Stimulated activated naive CD8-positive, alpha-beta T cell treated with anti-CD3 and anti-CD28 coated beads, Interleukin-15, amount 100 ng/mL, for 72 hours (primary cell): ENCODE measurements at regions not wholly inside any gene's neighbourhood (a gene's known extent, or its start where the extent isn't known, plus 50 kb on each side); places are given as distances from the start of the nearest gene placed in this dataset.
A peak's percentile ranks its signal among the peaks of the same experiment; 100 is the strongest.
"Not testable (repeated sequence)": the region's sequence is repeated elsewhere in the genome, so short reads cannot be mapped to it uniquely, and the experiment has no call there.

Experiments
- ATAC-seq: fragments of 150-1000 bp; cut with Tn5 transposase; 2 replicates; pipeline ENCODE4 v1.10.0; 2021; ENCODE audit warnings: mild to moderate bottlenecking, moderate library complexity
- DNase-seq, 2 donors: peaks; one replicate each; pipeline ENCODE4 v3.0.0; 2021 to 2022
- H3K27ac Mint-ChIP-seq, 2 donors: one replicate each; pipeline ENCODE4 v1.8.0; 2022; ENCODE audit warnings: mild to moderate bottlenecking in 2 of 2, mixed read lengths in 2 of 2, moderate library complexity in 2 of 2
- H3K27me3 Mint-ChIP-seq: one replicate; pipeline ENCODE4 v1.8.0; 2022; ENCODE audit warnings: mixed read lengths
- H3K4me1 Mint-ChIP-seq: one replicate; pipeline ENCODE4 v1.8.0; 2022; ENCODE audit warnings: mild to moderate bottlenecking, mixed read lengths
- H3K4me3 Mint-ChIP-seq, 2 donors: one replicate each; pipeline ENCODE4 v1.8.0; 2022; ENCODE audit warnings: mild to moderate bottlenecking in 2 of 2, mixed read lengths in 2 of 2, moderate library complexity in 1 of 2
- H3K9me3 Mint-ChIP-seq, 2 donors: one replicate each; pipeline ENCODE4 v1.8.0; 2022; ENCODE audit warnings: mixed read lengths in 2 of 2

DNA sequence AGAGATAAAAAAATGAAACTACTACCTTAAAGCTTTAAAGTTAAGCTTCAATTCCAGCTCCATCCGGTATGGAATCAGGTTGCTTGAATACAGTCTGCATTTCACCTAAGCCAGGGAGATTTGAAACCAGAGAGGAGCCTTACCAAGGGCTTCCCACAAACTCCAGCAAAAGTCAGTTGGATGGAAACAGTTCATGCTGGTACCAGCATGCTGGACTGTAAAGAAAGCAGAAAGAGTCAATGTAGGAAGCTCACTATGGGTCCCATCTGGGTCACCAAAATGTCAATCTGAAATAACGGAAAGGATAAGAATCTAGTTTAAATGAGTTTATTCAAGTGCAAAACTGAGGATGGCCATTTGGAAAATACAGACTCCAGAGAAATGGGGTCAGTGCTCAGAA, 65.3 kb downstream of the CDO1 start:
- no peak for ATAC-seq
- Mint-ChIP-seq H3K27ac (no peak overlapping the region), H3K9me3 (peaks cover 6 to 9% of the 10 kb centered on the region in 2 donors), H3K4me1 (peaks cover 6% of the 10 kb centered on the region), H3K27me3 (peaks cover 72% of the 10 kb centered on the region), H3K4me3 (no peak overlapping the region)
- no peak for DNase-seq

GRCh38 chr5:115749016-115749415, 67.4 kb downstream of the CDO1 start:
- Mint-ChIP-seq H3K9me3 (peaks cover 16% of the 10 kb centered on the region in 2 donors), H3K27me3 (peaks cover 68% of the 10 kb centered on the region), H3K4me1 (peaks cover 6% of the 10 kb centered on the region), H3K4me3 (no peak overlapping the region), H3K27ac (no peak overlapping the region)
- ATAC-seq (no peak), DNase-seq (no peak)

DNA sequence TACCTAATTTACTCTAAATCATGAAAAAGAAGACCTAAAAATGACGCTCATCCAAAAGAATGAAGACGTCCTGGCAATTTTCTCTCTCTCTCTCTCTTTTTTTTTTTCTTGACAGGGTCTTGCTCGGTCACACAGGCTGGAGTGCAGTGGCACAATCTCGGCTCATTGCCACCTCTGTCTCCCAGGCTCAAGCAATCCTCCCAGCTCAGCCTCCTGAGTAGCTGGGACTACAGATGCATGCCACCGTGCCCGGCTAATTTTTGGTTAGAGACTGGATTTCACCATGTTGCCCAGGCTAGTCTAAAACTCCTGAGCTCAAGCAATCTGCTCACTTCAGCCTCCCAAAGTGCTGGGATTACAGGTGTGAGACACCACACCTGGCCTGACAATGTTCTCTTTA, 77.2 kb downstream of the CDO1 start:
- not testable (repeated sequence) for H3K27ac Mint-ChIP-seq, DNase-seq, ATAC-seq, H3K4me3 Mint-ChIP-seq
- peaks cover 31% of the 10 kb centered on the region for H3K4me1 Mint-ChIP-seq
- H3K27me3 Mint-ChIP-seq = peaks cover 70% of the 10 kb centered on the region
- H3K9me3 Mint-ChIP-seq = peaks cover 18 to 19% of the 10 kb centered on the region in 2 donors

DNA sequence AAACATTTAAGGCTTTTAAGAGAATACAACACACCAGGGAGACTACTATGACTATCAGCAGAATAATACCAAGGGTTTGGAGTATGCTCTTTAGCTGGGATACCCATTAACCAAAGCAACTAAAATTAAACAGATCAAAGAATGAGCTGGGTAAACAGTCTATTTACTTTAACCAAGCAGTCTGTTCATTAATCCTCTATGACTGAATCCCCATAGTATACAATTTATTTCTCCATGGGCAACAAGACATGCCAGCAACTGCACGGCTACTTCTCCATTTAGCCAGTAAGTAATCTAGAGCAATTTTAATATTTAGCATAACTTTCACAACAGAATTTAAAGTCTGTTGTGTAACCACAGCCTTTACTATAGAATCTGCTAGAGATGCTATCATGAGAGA, 77.6 kb downstream of the CDO1 start:
- DNase-seq (no peak), ATAC-seq (no peak)
- peaks cover 74% of the 10 kb centered on the region for H3K27me3 Mint-ChIP-seq
- H3K4me3 Mint-ChIP-seq = no peak overlapping the region
- H3K9me3 Mint-ChIP-seq = peaks cover 13 to 16% of the 10 kb centered on the region in 2 donors
- H3K4me1 Mint-ChIP-seq = peaks cover 34% of the 10 kb centered on the region
- no peak overlapping the region for H3K27ac Mint-ChIP-seq

DNA sequence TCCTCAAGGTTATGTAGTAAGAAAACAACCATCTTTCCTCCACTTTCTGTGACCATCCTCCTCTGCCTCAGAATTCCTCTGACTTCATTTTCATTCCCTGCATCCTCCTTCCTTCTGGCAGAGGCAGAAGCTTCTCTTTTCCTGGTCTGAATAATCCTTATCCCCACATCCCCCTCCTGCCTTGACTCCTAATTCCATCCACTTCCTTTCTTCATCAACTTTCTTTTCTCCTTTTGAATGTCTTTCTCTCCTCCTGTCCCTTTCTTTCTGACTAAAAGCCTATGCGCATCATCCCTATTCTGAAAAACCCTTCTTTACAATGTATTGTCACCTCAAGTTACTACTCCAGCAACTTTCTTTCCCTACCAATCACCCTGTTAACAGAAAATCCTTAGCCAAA, 79.0 kb downstream of the CDO1 start:
- peaks cover 4 to 7% of the 10 kb centered on the region in 2 donors for H3K9me3 Mint-ChIP-seq

GRCh38 chr5:115736690-115737005, 79.8 kb downstream of the CDO1 start:
- Mint-ChIP-seq H3K9me3 (peaks cover 0 to 7% of the 10 kb centered on the region in 2 donors), H3K27me3 (peaks cover 68% of the 10 kb centered on the region), H3K4me3 (no peak overlapping the region), H3K4me1 (peaks cover 34% of the 10 kb centered on the region), H3K27ac (no peak overlapping the region)
- ATAC-seq (no peak), DNase-seq (no peak)

More for the DNA sequence above, 79.0 kb downstream of the CDO1 start:
- H3K27me3 Mint-ChIP-seq = peaks cover 76% of the 10 kb centered on the region
- DNase-seq (no peak), ATAC-seq (no peak)
- peaks cover 34% of the 10 kb centered on the region for H3K4me1 Mint-ChIP-seq
- no peak overlapping the region for H3K27ac Mint-ChIP-seq
- H3K4me3 Mint-ChIP-seq = peak overlapping the region; percentile 4 to 34

DNA sequence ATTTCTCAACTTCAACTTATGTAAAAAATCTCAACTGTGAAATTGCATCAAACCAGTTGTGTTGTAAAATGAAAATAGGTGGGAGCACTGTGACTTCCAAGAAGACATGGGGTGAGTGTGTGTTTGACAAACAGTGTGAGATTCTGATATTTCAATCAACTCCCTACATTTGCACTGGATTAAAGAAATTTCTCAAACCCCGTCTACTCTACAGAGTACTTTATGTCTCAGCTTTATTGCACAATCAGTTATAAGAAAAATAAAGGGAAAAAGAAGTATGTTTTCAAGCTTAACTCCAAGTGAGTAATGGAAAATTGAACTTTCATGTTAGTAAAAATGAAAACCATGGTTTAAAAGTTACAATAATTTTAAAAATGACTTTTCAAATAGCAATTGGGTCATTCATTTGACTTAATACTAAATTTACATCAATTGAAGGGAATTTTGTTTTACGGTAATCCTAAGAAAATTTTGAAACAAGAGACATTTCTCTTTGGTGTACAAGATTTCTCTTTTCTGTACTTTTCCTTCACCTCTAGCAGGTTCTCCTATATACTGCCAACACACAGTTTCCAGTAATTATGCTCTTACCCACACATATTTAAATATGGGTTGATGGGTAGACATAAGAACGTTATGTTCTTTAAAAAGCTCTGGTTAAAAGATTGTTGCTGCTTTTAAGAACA, 80.3 kb downstream of the CDO1 start:
- DNase-seq (no peak), ATAC-seq (no peak)
- no peak overlapping the region for H3K4me3 Mint-ChIP-seq
- peaks cover 0 to 7% of the 10 kb centered on the region in 2 donors for H3K9me3 Mint-ChIP-seq
- H3K27ac Mint-ChIP-seq = no peak overlapping the region
- peaks cover 34% of the 10 kb centered on the region for H3K4me1 Mint-ChIP-seq
- H3K27me3 Mint-ChIP-seq = peaks cover 63% of the 10 kb centered on the region

- ATAC-seq = no peak
- Mint-ChIP-seq H3K4me1 (peaks cover 34% of the 10 kb centered on the region), H3K9me3 (peaks cover 0 to 3% of the 10 kb centered on the region in 2 donors), H3K27ac (peak overlapping the region in 1 of 2 donors; percentile 52), H3K27me3 (peaks cover 61% of the 10 kb centered on the region), H3K4me3 (no peak overlapping the region)
- no peak for DNase-seq
These were observed 81.1 kb downstream of the CDO1 start for GRCh38 chr5:115735108-115735998.

GRCh38 chr5:115733607-115734006, 82.9 kb downstream of the CDO1 start:
- peaks cover 0 to 11% of the 10 kb centered on the region in 2 donors for H3K9me3 Mint-ChIP-seq
- no peak for DNase-seq
- peaks cover 70% of the 10 kb centered on the region for H3K27me3 Mint-ChIP-seq
- no peak for ATAC-seq
- H3K4me1 Mint-ChIP-seq = peaks cover 34% of the 10 kb centered on the region
- H3K4me3 Mint-ChIP-seq = no peak overlapping the region
- H3K27ac Mint-ChIP-seq = no peak overlapping the region

DNA sequence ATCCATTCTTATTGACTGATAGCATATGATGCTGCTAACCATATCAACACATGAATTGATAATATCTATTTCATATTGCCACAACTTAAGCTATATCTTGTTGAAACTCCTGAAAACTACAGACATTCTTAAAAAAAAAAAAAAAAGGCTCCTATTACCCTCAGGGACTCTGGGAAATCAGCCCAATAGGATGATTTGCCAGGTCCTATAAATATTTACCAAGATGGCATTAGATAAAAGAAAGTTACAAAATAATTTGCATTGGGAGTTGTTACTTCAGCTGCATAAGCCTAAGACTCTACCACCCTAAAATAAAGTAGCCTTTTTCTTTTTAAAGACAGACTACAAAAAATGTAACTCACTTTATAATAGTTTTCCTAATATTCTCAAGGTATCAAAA, 84.4 kb downstream of the CDO1 start:
- DNase-seq = no peak
- Mint-ChIP-seq H3K4me3 (no peak overlapping the region), H3K27ac (no peak overlapping the region), H3K27me3 (peaks cover 66% of the 10 kb centered on the region), H3K9me3 (peaks cover 0 to 15% of the 10 kb centered on the region in 2 donors), H3K4me1 (peaks cover 25% of the 10 kb centered on the region)
- ATAC-seq = no peak

DNA sequence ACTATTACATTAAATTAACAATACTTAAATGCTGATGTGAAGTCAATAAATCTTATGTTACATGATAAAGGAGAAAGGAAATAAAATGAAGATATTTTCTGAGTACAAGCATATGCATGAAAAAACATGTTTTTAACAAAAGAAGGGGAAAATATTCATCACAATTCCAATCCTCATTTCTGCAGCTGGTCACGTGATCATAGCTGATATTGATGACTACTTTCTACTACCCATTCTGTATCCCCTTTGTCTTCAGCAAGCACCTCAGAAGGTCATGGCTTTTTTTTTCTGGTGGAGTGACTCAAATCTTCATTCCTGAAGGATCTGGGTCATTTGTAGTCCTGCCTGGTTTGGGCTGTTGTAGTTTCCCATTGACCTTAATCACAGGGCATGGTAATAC, 90.9 kb downstream of the CDO1 start:
- no peak for ATAC-seq
- Mint-ChIP-seq H3K4me1 (no peaks in the 10 kb centered on the region), H3K27ac (no peak overlapping the region), H3K9me3 (peaks cover 0 to 19% of the 10 kb centered on the region in 2 donors), H3K27me3 (peaks cover 70% of the 10 kb centered on the region), H3K4me3 (no peak overlapping the region)
- DNase-seq = no peak

DNA sequence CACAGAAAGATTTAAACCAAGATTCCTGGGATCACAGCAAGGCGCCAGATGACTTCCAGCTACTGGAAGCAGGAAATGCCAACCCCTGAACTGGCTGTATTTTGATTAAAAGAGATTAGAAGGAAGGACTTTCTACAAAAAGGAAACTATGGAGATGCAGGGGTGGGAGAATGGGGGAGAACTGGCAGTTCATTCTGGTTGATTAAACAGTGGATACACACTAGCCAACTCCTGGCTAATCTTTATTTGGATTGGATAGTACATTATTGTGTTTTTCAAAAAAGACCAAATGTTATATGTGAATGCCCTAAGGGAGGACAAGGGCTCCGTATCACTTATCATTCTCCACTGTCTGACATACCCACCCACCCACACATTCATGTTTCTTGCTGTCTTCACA, 93.2 kb downstream of the CDO1 start:
- H3K4me1 Mint-ChIP-seq = no peaks in the 10 kb centered on the region
- ATAC-seq (no peak), DNase-seq (no peak)
- peaks cover 0 to 8% of the 10 kb centered on the region in 2 donors for H3K9me3 Mint-ChIP-seq
- no peak overlapping the region for H3K27ac Mint-ChIP-seq
- H3K4me3 Mint-ChIP-seq = no peak overlapping the region
- peaks cover 62% of the 10 kb centered on the region for H3K27me3 Mint-ChIP-seq

GRCh38 chr5:115720888-115721287, 95.1 kb upstream of the TMED7 start:
- no peak overlapping the region for H3K27ac Mint-ChIP-seq
- no peaks in the 10 kb centered on the region for H3K9me3 Mint-ChIP-seq
- no peaks in the 10 kb centered on the region for H3K4me1 Mint-ChIP-seq
- no peak for ATAC-seq
- H3K4me3 Mint-ChIP-seq = no peak overlapping the region
- DNase-seq = no peak
- peaks cover 54% of the 10 kb centered on the region for H3K27me3 Mint-ChIP-seq

DNA sequence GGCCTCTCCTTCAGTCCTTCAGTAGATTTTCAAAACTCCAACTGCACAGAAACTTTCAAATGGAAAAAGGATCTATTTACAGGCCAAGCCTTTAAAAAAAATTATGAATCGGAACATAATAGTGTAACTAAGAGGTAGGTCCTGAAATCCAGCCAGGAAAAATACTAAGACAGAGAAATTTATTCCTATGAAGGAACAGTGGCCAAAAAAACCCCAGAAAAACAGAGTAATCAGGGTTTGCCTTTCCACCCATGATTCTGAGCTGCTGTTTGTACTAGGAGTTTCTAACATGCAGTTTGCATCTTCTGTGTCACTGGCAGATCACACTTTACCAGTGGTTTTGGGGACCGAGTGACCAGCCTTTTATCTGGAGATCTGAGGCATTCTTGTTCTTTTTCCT, 93.1 kb upstream of the TMED7 start:
- ATAC-seq (no peak), DNase-seq (no peak)
- H3K4me1 Mint-ChIP-seq = no peaks in the 10 kb centered on the region
- H3K27ac Mint-ChIP-seq = no peak overlapping the region
- peaks cover 38% of the 10 kb centered on the region for H3K27me3 Mint-ChIP-seq
- H3K9me3 Mint-ChIP-seq = peaks cover 0 to under 1% of the 10 kb centered on the region in 2 donors
- no peak overlapping the region for H3K4me3 Mint-ChIP-seq

- Mint-ChIP-seq H3K4me3 (no peak overlapping the region), H3K9me3 (peaks cover 11 to 19% of the 10 kb centered on the region in 2 donors)
- no peak for DNase-seq
These were observed 87.6 kb upstream of the TMED7 start for GRCh38 chr5:115713408-115713807.

DNA sequence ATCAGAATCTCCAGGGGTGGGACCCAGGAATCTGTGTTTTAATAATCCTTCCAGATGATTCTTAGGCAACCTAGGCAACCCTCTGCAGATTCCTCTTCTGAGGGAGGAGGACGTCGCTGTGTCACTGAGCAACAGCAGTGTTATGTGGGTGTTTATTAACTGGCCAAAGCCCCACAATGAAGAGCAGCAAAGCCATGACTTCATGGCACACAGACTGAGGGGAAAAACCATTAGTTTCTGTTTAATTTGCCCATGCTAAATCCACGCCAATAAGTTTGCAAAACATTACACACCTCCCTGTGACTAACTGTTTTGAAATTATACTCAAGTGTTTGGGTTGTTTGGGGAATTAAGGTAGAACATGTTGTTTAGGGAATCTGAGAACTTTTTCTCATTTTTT, 83.7 kb upstream of the TMED7 start:
- Mint-ChIP-seq H3K4me3 (no peak overlapping the region), H3K9me3 (peaks cover 11 to 19% of the 10 kb centered on the region in 2 donors), H3K27ac (no peak overlapping the region), H3K4me1 (no peaks in the 10 kb centered on the region), H3K27me3 (peaks cover 30% of the 10 kb centered on the region)
- DNase-seq (no peak), ATAC-seq (no peak)

More at GRCh38 chr5:115713408-115713807, 87.6 kb upstream of the TMED7 start:
- no peak for ATAC-seq
- Mint-ChIP-seq H3K27me3 (peaks cover 37% of the 10 kb centered on the region), H3K27ac (no peak overlapping the region), H3K4me1 (no peaks in the 10 kb centered on the region)
